ENCODE measurements at regions not wholly inside any gene's neighbourhood (a gene's known extent, or its start where the extent isn't known, plus 50 kb on each side); places are given as distances from the start of the nearest gene placed in this dataset.

GRCh38 chr5:58246461-58246944 lies 213.4 kb downstream of the PLK2 start:
- no peak for DNase-seq

GRCh38 chr5:58245476-58245840 lies 214.4 kb downstream of the PLK2 start:
- no peak for DNase-seq

GRCh38 chr5:58244819-58245475 lies 214.9 kb downstream of the PLK2 start:
- DNase-seq, result no peak

GRCh38 chr5:58241389-58241788 lies 218.5 kb downstream of the PLK2 start:
- no peak for DNase-seq

- DNase-seq, result no peak
These were observed 219.6 kb downstream of the PLK2 start for GRCh38 chr5:58240322-58240721.

- DNase-seq, result no peak
These were observed 220.2 kb downstream of the PLK2 start for GRCh38 chr5:58239731-58240130.

- DNase-seq, result no peak
These were observed 220.8 kb downstream of the PLK2 start for GRCh38 chr5:58239045-58239444.

- DNase-seq, result no peak
These were observed 223.4 kb downstream of the PLK2 start for GRCh38 chr5:58236498-58236897.

GRCh38 chr5:58235299-58235698 lies 224.6 kb downstream of the PLK2 start:
- DNase-seq, result no peak

GRCh38 chr5:58232130-58232529 lies 227.8 kb downstream of the PLK2 start:
- DNase-seq, result no peak

- no peak for DNase-seq
These were observed 228.8 kb downstream of the PLK2 start for GRCh38 chr5:58231041-58231440.

- no peak for DNase-seq
These were observed 231.0 kb downstream of the PLK2 start for GRCh38 chr5:58228896-58229295.

GRCh38 chr5:58227858-58228257 lies 232.0 kb downstream of the PLK2 start:
- no peak for DNase-seq

- DNase-seq, result no peak
These were observed 235.2 kb downstream of the PLK2 start for GRCh38 chr5:58224661-58225060.

GRCh38 chr5:58224221-58224620 lies 235.7 kb downstream of the PLK2 start:
- no peak for DNase-seq

GRCh38 chr5:58215364-58215763 lies 244.5 kb downstream of the PLK2 start:
- DNase-seq, result no peak

- no peak for DNase-seq
These were observed 248.4 kb downstream of the PLK2 start for GRCh38 chr5:58211441-58211840.

- no peak for DNase-seq
These were observed 251.2 kb downstream of the PLK2 start for GRCh38 chr5:58208674-58209073.

GRCh38 chr5:58207076-58207475 lies 252.8 kb downstream of the PLK2 start:
- no peak for DNase-seq

GRCh38 chr5:58204966-58205365 lies 254.9 kb downstream of the PLK2 start:
- DNase-seq, result no peak

- no peak for DNase-seq
These were observed 256.9 kb downstream of the PLK2 start for GRCh38 chr5:58202941-58203444.

GRCh38 chr5:58201922-58202648 lies 257.8 kb downstream of the PLK2 start:
- DNase-seq, result no peak

- DNase-seq, result no peak
These were observed 259.4 kb downstream of the PLK2 start for GRCh38 chr5:58200451-58200850.

GRCh38 chr5:58199087-58199486 lies 260.8 kb downstream of the PLK2 start:
- no peak for DNase-seq

GRCh38 chr5:58198330-58198729 lies 261.6 kb downstream of the PLK2 start:
- no peak for DNase-seq
